Caki2 (cell line): ENCODE measurements at regions not wholly inside any gene's neighbourhood (a gene's known extent, or its start where the extent isn't known, plus 50 kb on each side); places are given as distances from the start of the nearest gene placed in this dataset.
"Not testable (repeated sequence)": the region's sequence is repeated elsewhere in the genome, so short reads cannot be mapped to it uniquely, and the experiment has no call there.

Source experiments
- DNase-seq: peaks from one replicate; pipeline ENCODE4 v3.0.0-alpha.2; 2015; ENCODE audit warnings: low read depth
- in situ Hi-C: cut with HindIII; loops from 2 replicates; pipeline ENCODE4 v1.10.0; 2016; ENCODE audit warnings: low sequenced_read_pairs, low pct_unique_long_range_greater_than_20kb, mixed read lengths

- no peak for DNase-seq
- in situ Hi-C loops, result no loop called here
Observed at GRCh38 chrX:112380541-112381278, 298.1 kb upstream of the TRPC5 start.

DNA sequence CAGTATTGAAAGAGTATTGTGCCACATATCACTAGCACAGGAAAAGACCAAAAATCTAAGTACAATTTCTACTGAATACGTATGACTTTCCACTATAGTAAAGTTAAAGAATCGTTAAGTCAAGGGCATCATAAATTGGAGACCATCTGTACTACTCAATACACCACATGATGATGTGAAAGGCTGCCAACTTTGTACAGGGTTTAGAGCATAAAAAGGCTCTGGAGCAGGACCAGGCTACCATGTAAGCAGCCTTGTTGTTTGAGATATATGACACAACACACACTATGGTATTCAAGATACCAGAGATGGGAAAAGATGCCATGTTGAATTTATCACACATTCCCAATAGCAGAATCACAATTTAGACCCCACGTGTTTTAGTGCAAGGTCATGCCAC is 294.9 kb upstream of the TRPC5 start:
- in situ Hi-C loops, result no loop called here
- no peak for DNase-seq

DNA sequence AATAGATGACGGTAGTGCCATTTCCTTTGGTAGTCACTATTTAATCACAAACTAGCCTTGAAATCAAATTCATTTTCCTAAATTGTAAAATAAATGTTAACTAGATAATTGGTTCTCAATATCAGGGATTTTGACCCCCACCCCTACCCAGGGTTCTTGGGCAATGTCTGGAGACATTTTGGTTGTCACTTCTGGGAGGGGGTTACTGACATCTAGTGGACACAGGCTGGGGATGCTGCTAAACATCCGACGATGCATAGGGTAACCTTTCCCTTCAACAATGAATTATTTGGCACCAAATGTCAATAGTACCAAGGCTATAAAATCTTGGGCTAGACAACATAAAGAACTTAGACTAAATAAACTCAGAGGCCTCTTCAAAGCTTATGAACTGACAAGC is 285.8 kb upstream of the TRPC5 start:
- no peak for DNase-seq
- in situ Hi-C loops, result no loop called here

GRCh38 chrX:112367065-112367464 is 284.5 kb upstream of the TRPC5 start:
- in situ Hi-C loops, result no loop called here
- no peak for DNase-seq

DNA sequence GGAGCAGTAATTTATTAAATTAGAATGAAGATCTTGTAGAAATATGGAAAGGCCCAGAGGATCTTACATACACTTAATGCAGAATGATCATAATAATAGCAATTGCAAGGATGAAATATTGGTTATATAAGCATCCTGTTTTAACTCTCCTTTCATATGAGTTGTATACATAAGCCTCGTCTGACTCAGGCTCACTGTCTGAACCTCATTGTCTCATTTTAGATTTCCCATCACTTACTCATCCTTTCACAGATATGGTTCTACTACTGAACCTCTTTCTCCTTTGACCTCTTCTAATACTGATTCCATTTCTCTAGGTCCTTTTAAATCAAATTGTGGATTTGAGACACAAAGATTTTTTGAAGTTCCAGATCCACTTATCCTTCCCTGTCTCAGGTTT is 277.3 kb upstream of the TRPC5 start:
- in situ Hi-C loops, result no loop called here
- DNase-seq, result no peak

DNA sequence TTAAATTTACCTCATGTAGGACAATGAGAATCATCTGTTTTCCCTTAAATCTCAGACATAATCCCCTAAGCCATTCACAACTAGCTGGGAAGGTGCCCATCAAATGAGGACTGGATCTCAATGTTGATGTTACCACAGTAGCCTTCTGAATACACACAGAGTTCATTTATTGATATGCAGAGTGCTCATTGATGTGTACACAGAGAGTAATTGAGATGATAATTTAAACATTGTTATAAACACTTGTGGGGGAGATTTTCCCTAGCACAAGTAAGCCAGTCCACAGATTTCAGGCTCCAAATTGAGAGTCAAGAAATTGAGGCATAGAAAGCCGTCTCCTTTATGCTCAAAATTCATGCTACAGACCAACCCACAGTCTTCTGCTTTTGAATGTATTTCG is 273.4 kb upstream of the TRPC5 start:
- DNase-seq, result no peak
- in situ Hi-C loops, result no loop called here

DNA sequence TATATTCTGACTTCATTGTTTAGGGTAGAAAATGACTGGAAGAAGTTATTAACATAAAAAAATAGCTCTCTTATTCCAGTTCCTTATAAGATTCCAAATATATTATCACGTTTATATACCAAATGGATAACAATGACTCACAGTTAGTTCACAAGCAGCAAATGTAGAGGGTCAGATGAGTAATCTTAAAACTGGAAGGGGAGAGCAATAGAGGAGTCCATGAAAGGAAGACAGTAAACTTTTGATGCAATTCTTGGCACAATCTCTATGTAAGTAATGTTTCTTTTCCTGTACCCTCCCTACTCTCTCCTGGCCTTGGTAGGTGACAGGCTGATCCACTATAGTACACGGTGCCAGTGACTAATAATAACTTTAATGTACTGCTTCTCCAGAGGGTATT is 259.0 kb upstream of the TRPC5 start:
- no peak for DNase-seq

GRCh38 chrX:112313201-112313600 is 230.6 kb upstream of the TRPC5 start:
- in situ Hi-C loops, result no loop called here
- no peak for DNase-seq

More for the DNA sequence above, 259.0 kb upstream of the TRPC5 start:
- in situ Hi-C loops, result no loop called here

GRCh38 chrX:112306027-112306426 is 223.5 kb upstream of the TRPC5 start:
- in situ Hi-C loops, result no loop called here

GRCh38 chrX:112279940-112280339 is 197.4 kb upstream of the TRPC5 start:
- in situ Hi-C loops, result no loop called here
- DNase-seq, result no peak

More at GRCh38 chrX:112306027-112306426, 223.5 kb upstream of the TRPC5 start:
- no peak for DNase-seq

- in situ Hi-C loops, result no loop called here
- DNase-seq, result no peak
Observed at GRCh38 chrX:112270991-112271390, 188.4 kb upstream of the TRPC5 start.

- DNase-seq, result no peak
- in situ Hi-C loops, result no loop called here
Observed at GRCh38 chrX:112266136-112266535, 183.6 kb upstream of the TRPC5 start.

DNA sequence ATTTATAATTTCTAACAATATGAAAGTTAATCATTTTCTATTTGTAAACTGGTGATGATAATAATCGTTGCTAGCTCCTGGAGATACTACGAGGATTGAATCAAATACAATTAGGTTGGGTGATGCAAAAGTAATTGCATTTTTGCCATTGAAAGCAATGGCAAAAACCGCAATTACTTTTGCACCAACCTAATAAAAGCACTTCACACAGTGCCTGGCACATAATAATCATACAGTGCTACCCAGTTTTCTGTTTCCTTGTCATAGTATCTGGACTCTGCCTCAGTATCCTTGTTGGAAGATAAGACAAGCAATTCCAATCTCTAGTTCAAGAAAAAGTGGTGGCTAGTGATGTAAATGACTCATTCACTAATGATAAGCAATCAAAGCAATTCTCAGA is 176.8 kb upstream of the TRPC5 start:
- DNase-seq, result no peak
- in situ Hi-C loops, result no loop called here

DNA sequence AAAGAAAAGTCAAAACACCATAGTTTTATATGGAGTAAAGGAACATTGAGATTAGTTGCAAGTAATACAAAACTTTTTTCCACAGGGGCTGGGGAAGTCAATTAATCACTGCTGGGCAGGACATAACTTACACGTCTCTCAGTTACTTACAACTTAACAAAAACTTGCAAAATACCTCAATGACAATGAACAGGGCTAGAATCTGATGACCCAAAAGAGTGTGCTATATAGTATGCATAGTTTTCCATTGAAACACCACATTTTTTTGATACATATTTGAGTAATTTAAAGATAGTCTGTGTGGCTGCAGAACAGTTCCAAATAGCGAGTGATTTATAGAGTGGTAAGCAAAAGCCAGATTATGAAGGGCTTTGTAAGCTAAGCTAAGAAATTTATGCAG is 172.3 kb upstream of the TRPC5 start:
- no peak for DNase-seq
- in situ Hi-C loops, result no loop called here

DNA sequence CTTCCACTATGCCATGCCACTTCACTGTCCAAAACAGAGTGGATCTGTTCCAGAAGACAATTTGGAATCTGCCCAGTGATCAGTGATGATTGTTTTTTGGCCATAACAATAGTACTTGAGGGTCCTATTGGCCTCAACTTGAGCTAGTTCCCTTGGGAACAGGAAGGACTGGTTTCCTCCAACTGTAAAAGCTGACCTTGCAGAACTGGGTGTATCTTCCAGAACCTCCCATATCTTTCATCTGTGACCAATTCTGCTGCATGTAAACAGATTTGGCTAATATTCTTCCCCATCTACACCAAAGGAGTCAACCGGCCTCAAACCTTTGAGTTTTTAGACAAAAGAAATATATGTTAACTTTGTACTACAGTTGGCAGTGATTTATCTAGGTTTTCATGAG is 165.1 kb upstream of the TRPC5 start:
- DNase-seq, result no peak
- in situ Hi-C loops, result no loop called here

DNA sequence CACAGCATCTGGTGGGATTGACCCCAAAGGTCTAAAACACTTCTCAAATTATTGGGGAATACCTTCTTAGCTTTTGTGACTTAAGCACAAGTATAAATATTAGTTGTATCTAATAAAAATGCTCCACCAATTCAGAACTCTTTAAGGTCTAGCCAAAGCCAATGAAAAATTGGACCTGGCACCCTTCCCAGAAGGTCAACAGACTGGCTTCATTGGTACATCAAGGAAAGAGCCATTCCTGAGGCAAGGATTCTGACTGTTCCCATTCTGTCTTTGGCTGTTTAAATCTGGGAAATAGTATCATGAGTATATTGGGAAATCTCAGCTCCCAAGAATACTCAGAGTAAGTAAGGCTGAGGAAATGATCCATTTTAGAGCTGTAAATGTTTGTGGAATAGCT is 153.0 kb upstream of the TRPC5 start:
- DNase-seq, result no peak
- in situ Hi-C loops, result no loop called here

DNA sequence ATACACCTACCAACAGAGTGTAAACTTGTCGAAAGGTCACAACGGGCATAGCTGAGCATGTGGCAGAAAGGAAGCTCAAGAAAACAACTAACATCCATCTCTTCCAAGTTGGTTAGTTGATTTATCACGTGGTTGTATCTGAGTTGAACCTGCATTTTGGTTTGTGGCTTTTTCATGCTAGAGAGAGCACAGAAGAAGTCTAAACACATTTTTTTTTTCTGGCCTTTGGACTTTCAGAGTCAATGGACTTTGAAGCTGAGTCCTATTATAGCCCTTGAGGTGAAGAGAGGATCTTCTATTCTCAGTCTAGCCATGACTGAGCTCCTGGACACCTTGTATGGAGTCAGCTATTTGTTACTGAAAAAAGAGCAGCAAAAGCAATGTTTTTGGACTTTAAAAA is 150.6 kb upstream of the TRPC5 start:
- in situ Hi-C loops, result no loop called here
- no peak for DNase-seq

- in situ Hi-C loops, DNase-seq: not testable (repeated sequence)
Observed at GRCh38 chrX:112226795-112227194, 144.2 kb upstream of the TRPC5 start.

GRCh38 chrX:112223391-112223790 is 140.8 kb upstream of the TRPC5 start:
- DNase-seq, result no peak

GRCh38 chrX:112218388-112218787 is 135.8 kb upstream of the TRPC5 start:
- in situ Hi-C loops, result no loop called here

More at GRCh38 chrX:112223391-112223790, 140.8 kb upstream of the TRPC5 start:
- in situ Hi-C loops, result no loop called here

More at GRCh38 chrX:112218388-112218787, 135.8 kb upstream of the TRPC5 start:
- DNase-seq, result no peak
